NCI-H1436 treated with DMSO at 0.1 percent for 48 hours (cell line): ENCODE measurements at regions not wholly inside any gene's neighbourhood (a gene's known extent, or its start where the extent isn't known, plus 50 kb on each side); places are given as distances from the start of the nearest gene placed in this dataset.
"Not testable (repeated sequence)": the region's sequence is repeated elsewhere in the genome, so short reads cannot be mapped to it uniquely, and the experiment has no call there.

ENCODE experiments used
- DNase-seq: peaks from one replicate; lab custom pipeline; 2025; lab: John Stamatoyannopoulos, UW

- no peak for DNase-seq
Measured at GRCh38 chr18:45342166-45342565, 273.1 kb upstream of the SLC14A2 start.

GRCh38 chr18:45342653-45343052, 272.6 kb upstream of the SLC14A2 start:
- DNase-seq: no peak

GRCh38 chr18:45343365-45343764, 271.9 kb upstream of the SLC14A2 start:
- DNase-seq: no peak

GRCh38 chr18:45344680-45345079, 270.6 kb upstream of the SLC14A2 start:
- not testable (repeated sequence) for DNase-seq

GRCh38 chr18:45349019-45349418, 266.3 kb upstream of the SLC14A2 start:
- no peak for DNase-seq

- no peak for DNase-seq
Measured at GRCh38 chr18:45349467-45349866, 265.8 kb upstream of the SLC14A2 start.

- no peak for DNase-seq
Measured at GRCh38 chr18:45350404-45351156, 264.7 kb upstream of the SLC14A2 start.

- DNase-seq: no peak
Measured at GRCh38 chr18:45352874-45353273, 262.4 kb upstream of the SLC14A2 start.

GRCh38 chr18:45353530-45353929, 261.7 kb upstream of the SLC14A2 start:
- DNase-seq: no peak

- DNase-seq: no peak
Measured at GRCh38 chr18:45355944-45356520, 259.2 kb upstream of the SLC14A2 start.

GRCh38 chr18:45357686-45358470, 257.4 kb upstream of the SLC14A2 start:
- DNase-seq: no peak

GRCh38 chr18:45359275-45360009, 255.8 kb upstream of the SLC14A2 start:
- no peak for DNase-seq

- no peak for DNase-seq
Measured at GRCh38 chr18:45361125-45361851, 254.0 kb upstream of the SLC14A2 start.

GRCh38 chr18:45363196-45363595, 252.1 kb upstream of the SLC14A2 start:
- DNase-seq: no peak

- DNase-seq: peak; percentile 2
Measured at GRCh38 chr18:45365835-45366234, 249.4 kb upstream of the SLC14A2 start.

- no peak for DNase-seq
Measured at GRCh38 chr18:45370255-45371010, 244.8 kb upstream of the SLC14A2 start.

GRCh38 chr18:45373286-45373880, 241.9 kb upstream of the SLC14A2 start:
- DNase-seq: no peak

- no peak for DNase-seq
Measured at GRCh38 chr18:45374236-45374635, 241.0 kb upstream of the SLC14A2 start.

GRCh38 chr18:45374878-45375630, 240.2 kb upstream of the SLC14A2 start:
- no peak for DNase-seq

- no peak for DNase-seq
Measured at GRCh38 chr18:45376193-45376592, 239.1 kb upstream of the SLC14A2 start.
